ENCODE measurements at regions not wholly inside any gene's neighbourhood (a gene's known extent, or its start where the extent isn't known, plus 50 kb on each side); places are given as distances from the start of the nearest gene placed in this dataset.
"Not testable (repeated sequence)": the region's sequence is repeated elsewhere in the genome, so short reads cannot be mapped to it uniquely, and the experiment has no call there.

- Mint-ChIP-seq H3K4me3 (no peak overlapping the region), H3K27ac (no peak overlapping the region), H3K27me3 (no peaks in the 10 kb centered on the region), H3K9me3 (no peaks in the 10 kb centered on the region), H3K4me1 (no peaks in the 10 kb centered on the region)
- DNase-seq (no peak), ATAC-seq (no peak)
These were observed 373.6 kb upstream of the GHITM start for GRCh38 chr10:83765731-83766130.

GRCh38 chr10:83769281-83769820 lies 370.0 kb upstream of the GHITM start:
- Mint-ChIP-seq H3K4me3 (no peak overlapping the region), H3K9me3 (peaks cover 5 to 18% of the 10 kb centered on the region in 2 donors), H3K27ac (no peak overlapping the region), H3K4me1 (no peaks in the 10 kb centered on the region), H3K27me3 (no peaks in the 10 kb centered on the region)
- DNase-seq, result no peak
- ATAC-seq, result no peak

DNA sequence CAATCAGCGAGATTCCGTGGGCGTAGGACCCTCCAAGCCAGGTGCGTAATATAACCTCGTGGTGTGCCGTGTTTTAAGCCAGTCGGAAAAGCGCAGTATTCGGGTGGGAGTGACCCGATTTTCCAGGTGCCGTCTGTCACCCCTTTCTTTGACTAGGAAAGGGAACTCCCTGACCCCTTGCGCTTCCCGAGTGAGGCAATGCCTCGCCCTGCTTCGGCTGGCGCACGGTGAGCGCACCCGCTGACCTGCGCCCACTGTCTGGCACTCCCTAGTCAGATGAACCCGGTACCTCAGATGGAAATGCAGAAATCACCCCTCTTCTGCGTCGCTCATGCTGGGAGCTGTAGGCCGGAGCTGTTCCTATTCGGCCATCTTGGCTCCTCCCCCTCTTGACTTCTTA lies 352.6 kb upstream of the GHITM start:
- H3K4me3 Mint-ChIP-seq, ATAC-seq, H3K27ac Mint-ChIP-seq, H3K27me3 Mint-ChIP-seq, H3K4me1 Mint-ChIP-seq, DNase-seq: not testable (repeated sequence)
- H3K9me3 Mint-ChIP-seq, result peaks cover 5 to 40% of the 10 kb centered on the region in 2 donors

GRCh38 chr10:83801983-83802382 lies 337.3 kb upstream of the GHITM start:
- Mint-ChIP-seq H3K4me3 (no peak overlapping the region), H3K9me3 (peaks cover 0 to 20% of the 10 kb centered on the region in 2 donors), H3K27ac (no peak overlapping the region), H3K27me3 (no peaks in the 10 kb centered on the region), H3K4me1 (no peaks in the 10 kb centered on the region)
- ATAC-seq (no peak), DNase-seq (no peak)

DNA sequence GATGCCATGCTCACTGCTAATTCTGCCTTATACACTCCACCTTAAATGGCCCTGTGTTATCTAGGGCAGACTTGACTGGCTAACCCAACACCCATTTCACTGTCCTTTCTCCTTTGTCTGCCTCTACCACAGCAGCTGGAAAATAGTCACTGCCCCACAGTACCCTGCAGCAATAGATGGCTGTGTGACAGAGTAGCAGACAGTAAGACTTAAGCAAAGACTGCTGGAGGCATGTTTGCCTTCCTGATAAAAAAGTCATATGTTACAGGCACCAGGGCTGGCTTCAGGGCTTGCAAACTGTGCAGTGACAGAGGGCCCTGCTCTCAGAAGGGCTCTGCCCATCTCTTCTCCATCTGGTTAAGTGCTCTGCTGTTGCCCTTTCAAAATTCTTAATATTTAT lies 332.6 kb upstream of the GHITM start:
- no peaks in the 10 kb centered on the region for H3K4me1 Mint-ChIP-seq
- peak overlapping the region in 1 of 2 donors; percentile 30 for H3K27ac Mint-ChIP-seq
- H3K27me3 Mint-ChIP-seq, result no peaks in the 10 kb centered on the region
- ATAC-seq, result no peak
- H3K4me3 Mint-ChIP-seq, result no peak overlapping the region
- peaks cover 0 to 6% of the 10 kb centered on the region in 2 donors for H3K9me3 Mint-ChIP-seq
- no peak for DNase-seq

GRCh38 chr10:83809001-83809400 lies 330.3 kb upstream of the GHITM start:
- H3K9me3 Mint-ChIP-seq, result no peaks in the 10 kb centered on the region

DNA sequence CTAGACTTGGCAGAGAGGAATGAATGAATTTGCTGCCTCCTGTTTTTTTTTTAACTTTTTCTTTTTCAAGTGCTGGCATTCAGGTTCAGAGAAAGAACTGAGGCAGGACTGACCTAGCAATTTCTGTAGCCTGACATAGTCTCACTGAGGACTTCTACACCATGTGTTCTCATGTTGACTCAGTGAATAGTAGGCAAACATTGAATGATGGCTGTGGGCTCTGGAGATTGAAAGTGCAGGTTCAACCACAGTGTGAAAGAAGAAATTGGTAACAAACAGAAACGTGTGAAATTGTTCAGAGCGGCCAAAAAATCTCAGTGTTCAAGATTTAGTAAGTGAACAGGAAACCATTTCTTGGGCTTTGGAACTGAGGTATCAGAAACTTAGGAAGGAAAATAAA lies 322.4 kb upstream of the GHITM start:
- no peaks in the 10 kb centered on the region for H3K4me1 Mint-ChIP-seq
- no peak overlapping the region for H3K27ac Mint-ChIP-seq
- DNase-seq (no peak), ATAC-seq (no peak)
- peaks cover 4 to 12% of the 10 kb centered on the region in 2 donors for H3K9me3 Mint-ChIP-seq
- H3K4me3 Mint-ChIP-seq, result no peak overlapping the region
- H3K27me3 Mint-ChIP-seq, result no peaks in the 10 kb centered on the region

More at GRCh38 chr10:83809001-83809400, 330.3 kb upstream of the GHITM start:
- ATAC-seq (no peak), DNase-seq (no peak)
- H3K27ac Mint-ChIP-seq, result no peak overlapping the region
- no peak overlapping the region for H3K4me3 Mint-ChIP-seq
- no peaks in the 10 kb centered on the region for H3K27me3 Mint-ChIP-seq
- no peaks in the 10 kb centered on the region for H3K4me1 Mint-ChIP-seq

- DNase-seq, result no peak
- Mint-ChIP-seq H3K4me1 (no peaks in the 10 kb centered on the region), H3K4me3 (no peak overlapping the region), H3K27ac (no peak overlapping the region), H3K9me3 (peaks cover 4 to 17% of the 10 kb centered on the region in 2 donors), H3K27me3 (no peaks in the 10 kb centered on the region)
- no peak for ATAC-seq
These were observed 321.5 kb upstream of the GHITM start for GRCh38 chr10:83817797-83818196.

DNA sequence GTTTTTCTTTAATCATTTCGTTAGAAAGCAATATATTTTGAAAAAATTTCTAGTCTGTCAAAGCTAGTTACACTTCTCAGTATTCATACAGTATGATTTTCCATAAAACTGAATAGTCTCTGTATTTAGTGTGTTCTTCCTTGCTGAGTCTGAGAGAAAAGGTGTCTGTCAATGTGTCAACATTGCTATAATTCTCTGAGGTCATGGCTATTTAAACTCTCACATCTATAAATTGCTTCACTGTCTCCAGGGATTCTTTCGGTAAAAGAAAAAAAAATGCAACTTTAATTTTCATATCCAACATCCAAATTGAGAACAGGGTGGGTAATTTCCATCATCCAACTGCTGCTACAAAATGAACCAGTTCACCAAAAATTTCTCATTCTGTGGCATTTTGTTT lies 319.7 kb upstream of the GHITM start:
- Mint-ChIP-seq H3K4me3 (no peak overlapping the region), H3K27ac (no peak overlapping the region), H3K9me3 (peaks cover 4 to 19% of the 10 kb centered on the region in 2 donors), H3K4me1 (no peaks in the 10 kb centered on the region), H3K27me3 (no peaks in the 10 kb centered on the region)
- ATAC-seq, result no peak
- DNase-seq, result no peak

GRCh38 chr10:83820033-83820432 lies 319.3 kb upstream of the GHITM start:
- DNase-seq (no peak), ATAC-seq (no peak)
- H3K4me1 Mint-ChIP-seq, result no peaks in the 10 kb centered on the region
- no peaks in the 10 kb centered on the region for H3K27me3 Mint-ChIP-seq
- H3K4me3 Mint-ChIP-seq, result no peak overlapping the region
- H3K9me3 Mint-ChIP-seq, result peaks cover 4 to 19% of the 10 kb centered on the region in 2 donors
- no peak overlapping the region for H3K27ac Mint-ChIP-seq

- no peak for ATAC-seq
- Mint-ChIP-seq H3K9me3 (peaks cover 4 to 26% of the 10 kb centered on the region in 2 donors), H3K4me1 (no peaks in the 10 kb centered on the region), H3K27ac (no peak overlapping the region), H3K27me3 (no peaks in the 10 kb centered on the region), H3K4me3 (no peak overlapping the region)
- no peak for DNase-seq
These were observed 315.2 kb upstream of the GHITM start for GRCh38 chr10:83824099-83824498.

- no peak overlapping the region for H3K27ac Mint-ChIP-seq
These were observed 305.2 kb upstream of the GHITM start for GRCh38 chr10:83834096-83834495.

GRCh38 chr10:83835945-83836745 lies 303.2 kb upstream of the GHITM start:
- no peak for DNase-seq
- no peaks in the 10 kb centered on the region for H3K4me1 Mint-ChIP-seq
- H3K27me3 Mint-ChIP-seq, result no peaks in the 10 kb centered on the region
- no peaks in the 10 kb centered on the region for H3K9me3 Mint-ChIP-seq
- ATAC-seq, result no peak
- H3K27ac Mint-ChIP-seq, result no peak overlapping the region
- H3K4me3 Mint-ChIP-seq, result no peak overlapping the region

More at GRCh38 chr10:83834096-83834495, 305.2 kb upstream of the GHITM start:
- no peak for ATAC-seq
- H3K9me3 Mint-ChIP-seq, result peaks cover 0 to 7% of the 10 kb centered on the region in 2 donors
- DNase-seq, result no peak
- H3K4me3 Mint-ChIP-seq, result no peak overlapping the region
- H3K27me3 Mint-ChIP-seq, result no peaks in the 10 kb centered on the region
- H3K4me1 Mint-ChIP-seq, result no peaks in the 10 kb centered on the region

DNA sequence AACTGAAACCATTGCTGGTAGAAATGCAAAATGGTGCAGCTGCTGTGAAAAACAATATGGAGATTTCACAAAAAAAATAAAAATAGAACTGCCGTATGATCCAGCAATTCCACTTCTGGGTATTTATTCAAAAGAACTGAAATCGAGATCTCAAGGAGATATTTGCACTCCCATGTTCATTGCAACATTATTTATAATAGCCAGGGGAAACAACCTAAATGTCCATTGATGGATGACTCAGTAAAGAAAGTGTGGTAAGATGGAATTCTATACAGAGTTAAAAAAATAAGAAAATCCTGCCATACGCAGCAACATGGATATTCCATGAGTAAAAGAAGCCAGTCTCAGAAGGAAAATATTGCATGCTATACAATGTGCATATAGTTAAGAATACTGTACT lies 290.6 kb upstream of the GHITM start:
- Mint-ChIP-seq H3K9me3 (peaks cover 0 to 4% of the 10 kb centered on the region in 2 donors), H3K27me3 (no peaks in the 10 kb centered on the region), H3K4me3 (no peak overlapping the region), H3K27ac (no peak overlapping the region), H3K4me1 (no peaks in the 10 kb centered on the region)
- DNase-seq (no peak), ATAC-seq (no peak)

DNA sequence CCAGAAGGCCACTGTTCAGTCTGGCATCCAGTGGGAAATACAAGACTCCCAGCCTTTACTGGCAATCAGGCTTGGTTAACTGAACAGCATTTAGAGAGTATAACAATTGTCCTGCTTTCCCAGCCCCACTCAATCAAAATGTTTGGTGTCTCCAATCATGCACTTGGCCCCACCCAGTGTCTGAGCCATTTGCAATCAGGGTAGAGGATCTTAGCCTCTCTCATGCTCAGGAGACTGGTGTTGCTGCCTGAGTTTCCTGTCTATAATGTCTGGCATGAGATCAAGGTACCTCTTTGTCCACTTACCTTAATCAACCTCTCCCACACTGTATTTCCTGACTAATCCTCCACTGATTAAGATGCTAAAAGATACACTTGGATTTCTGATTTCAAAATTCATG lies 290.2 kb upstream of the GHITM start:
- no peaks in the 10 kb centered on the region for H3K4me1 Mint-ChIP-seq
- H3K9me3 Mint-ChIP-seq, result peaks cover 2 to 4% of the 10 kb centered on the region in 2 donors
- DNase-seq (no peak), ATAC-seq (no peak)
- no peak overlapping the region for H3K27ac Mint-ChIP-seq
- no peaks in the 10 kb centered on the region for H3K27me3 Mint-ChIP-seq
- no peak overlapping the region for H3K4me3 Mint-ChIP-seq

- no peaks in the 10 kb centered on the region for H3K27me3 Mint-ChIP-seq
- H3K27ac Mint-ChIP-seq, result no peak overlapping the region
- H3K4me3 Mint-ChIP-seq, result no peak overlapping the region
- no peaks in the 10 kb centered on the region for H3K4me1 Mint-ChIP-seq
- ATAC-seq (no peak), DNase-seq (no peak)
- peaks cover 4 to 9% of the 10 kb centered on the region in 2 donors for H3K9me3 Mint-ChIP-seq
These were observed 287.2 kb upstream of the GHITM start for GRCh38 chr10:83852146-83852545.
